ENCODE measurements at regions not wholly inside any gene's neighbourhood (a gene's known extent, or its start where the extent isn't known, plus 50 kb on each side); places are given as distances from the start of the nearest gene placed in this dataset.

DNA sequence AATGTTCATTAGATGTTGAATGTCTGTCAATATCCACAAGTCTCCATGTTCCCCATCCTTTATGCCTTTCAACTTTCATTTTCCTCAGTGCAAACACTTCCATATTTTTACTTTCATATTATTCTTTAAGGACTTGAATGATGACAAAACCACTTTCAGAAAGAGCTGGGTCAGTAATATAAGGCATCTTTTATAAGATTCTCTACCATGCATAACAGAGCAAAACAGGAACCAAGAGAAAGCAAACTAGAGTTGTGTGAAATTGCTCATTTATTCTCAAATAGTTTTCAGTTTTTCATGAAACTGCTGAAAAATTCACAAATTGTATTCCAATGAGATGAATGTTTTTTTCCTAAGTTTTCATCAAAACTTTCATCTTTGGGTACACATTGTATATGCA, 1247.6 kb downstream of the PCDH17 start:
- Histone ChIP-seq H3K27me3 (replicated peaks in 1 of 4; ENCODE audit: control extremely low read depth in 1 of 4, control insufficient read depth in 3 of 4, insufficient read depth in 4 of 4, low read length in 3 of 4) (no peaks in the 10 kb centered on the region), H3K9ac (ENCODE audit: low read length) (no peak overlapping the region), H3K79me2 (ENCODE audit: control insufficient read depth, insufficient read depth, low read length) (no peaks in the 10 kb centered on the region), H3K4me1 (ENCODE audit: control insufficient read depth in 2 of 2, insufficient read depth in 2 of 2, low read length in 2 of 2) (no peaks in the 10 kb centered on the region), H3K36me3 (replicated peaks in 1 of 2; ENCODE audit: control extremely low read depth in 1 of 2, control insufficient read depth in 1 of 2, extremely low read depth in 1 of 2, insufficient read depth in 2 of 2, low read length in 1 of 2) (no peaks in the 10 kb centered on the region), H3K9me3 (ENCODE audit: control extremely low read depth in 1 of 3, control insufficient read depth in 2 of 3, insufficient read depth in 1 of 3, low read length in 2 of 3) (no peaks in the 10 kb centered on the region), H4K20me1 (ENCODE audit: control insufficient read depth, insufficient read depth, low read length, poor library complexity, severe bottlenecking) (no peaks in the 10 kb centered on the region), H3K4me3 (ENCODE audit: control extremely low read depth in 1 of 5, extremely low read depth in 1 of 5, insufficient read depth in 1 of 5, low read depth in 2 of 5, low read length in 4 of 5) (no peak overlapping the region), H2AFZ (ENCODE audit: insufficient read depth, low read depth, low read length, poor library complexity, severe bottlenecking) (no peak overlapping the region), H3K4me2 (replicated peaks; ENCODE audit: low read depth, low read length, poor library complexity, severe bottlenecking) (no peak overlapping the region), H3K27ac (ENCODE audit: low read length in 2 of 2) (no peak overlapping the region)
- CTCF ChIA-PET = no interaction called here
- no peak overlapping the region for H3K4me3 Mint-ChIP-seq
- intact Hi-C loops (cut with micrococcal nuclease) = no loop called here
- no peaks in the 10 kb centered on the region for H3K4me1 Mint-ChIP-seq
- H3K27ac Mint-ChIP-seq = no peak overlapping the region
- no peaks in the 10 kb centered on the region for H3K27me3 Mint-ChIP-seq
- TF ChIP-seq, protein P1, sequence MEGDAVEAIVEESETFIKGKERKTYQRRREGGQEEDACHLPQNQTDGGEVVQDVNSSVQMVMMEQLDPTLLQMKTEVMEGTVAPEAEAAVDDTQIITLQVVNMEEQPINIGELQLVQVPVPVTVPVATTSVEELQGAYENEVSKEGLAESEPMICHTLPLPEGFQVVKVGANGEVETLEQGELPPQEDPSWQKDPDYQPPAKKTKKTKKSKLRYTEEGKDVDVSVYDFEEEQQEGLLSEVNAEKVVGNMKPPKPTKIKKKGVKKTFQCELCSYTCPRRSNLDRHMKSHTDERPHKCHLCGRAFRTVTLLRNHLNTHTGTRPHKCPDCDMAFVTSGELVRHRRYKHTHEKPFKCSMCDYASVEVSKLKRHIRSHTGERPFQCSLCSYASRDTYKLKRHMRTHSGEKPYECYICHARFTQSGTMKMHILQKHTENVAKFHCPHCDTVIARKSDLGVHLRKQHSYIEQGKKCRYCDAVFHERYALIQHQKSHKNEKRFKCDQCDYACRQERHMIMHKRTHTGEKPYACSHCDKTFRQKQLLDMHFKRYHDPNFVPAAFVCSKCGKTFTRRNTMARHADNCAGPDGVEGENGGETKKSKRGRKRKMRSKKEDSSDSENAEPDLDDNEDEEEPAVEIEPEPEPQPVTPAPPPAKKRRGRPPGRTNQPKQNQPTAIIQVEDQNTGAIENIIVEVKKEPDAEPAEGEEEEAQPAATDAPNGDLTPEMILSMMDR (IDR thresholded peaks at IDR 0.05) = no peak
- no peak for TF ChIP-seq EZH2 (IDR thresholded peaks at IDR 0.05; ENCODE audit: borderline replicate concordance, insufficient read depth, low read depth, low read length, poor library complexity, severe bottlenecking)
- POLR2A ChIA-PET = no interaction called here
- ATAC-seq (ENCODE audit: low read depth) = no peak
- H3K9me3 Mint-ChIP-seq (ENCODE audit: insufficient read depth) = no peaks in the 10 kb centered on the region
- DNase-seq = no peak

DNA sequence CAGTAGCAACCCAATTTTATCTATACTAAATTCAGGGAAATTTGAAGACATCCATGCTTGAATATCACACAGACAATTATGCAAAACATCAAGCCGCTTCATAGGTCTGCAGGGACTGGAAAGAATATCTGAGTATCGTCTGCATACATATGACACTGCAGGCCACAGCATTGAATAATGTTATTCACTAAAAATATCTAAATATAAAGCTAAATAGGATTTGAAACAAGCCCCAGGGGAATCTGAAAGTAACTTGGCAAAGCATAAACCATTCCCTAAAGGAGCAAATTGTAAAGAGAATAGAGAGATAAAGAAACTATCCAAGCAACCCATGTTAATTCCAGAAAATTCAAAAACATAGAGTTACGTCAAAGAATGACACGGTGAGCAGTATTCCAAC, 1251.0 kb downstream of the PCDH17 start:
- no peaks in the 10 kb centered on the region for H3K4me1 ChIP-seq (ENCODE audit: control insufficient read depth in 2 of 2, insufficient read depth in 2 of 2, low read length in 2 of 2)

More for the DNA sequence above, 1251.0 kb downstream of the PCDH17 start:
- H3K27me3 ChIP-seq (replicated peaks in 1 of 4; ENCODE audit: control extremely low read depth in 1 of 4, control insufficient read depth in 3 of 4, insufficient read depth in 4 of 4, low read length in 3 of 4) = no peaks in the 10 kb centered on the region
- H3K27ac ChIP-seq (ENCODE audit: low read length in 2 of 2) = no peak overlapping the region
- POLR2A ChIA-PET = no interaction called here
- H3K4me3 ChIP-seq (ENCODE audit: control extremely low read depth in 1 of 5, extremely low read depth in 1 of 5, insufficient read depth in 1 of 5, low read depth in 2 of 5, low read length in 4 of 5) = no peak overlapping the region
- H3K79me2 ChIP-seq (ENCODE audit: control insufficient read depth, insufficient read depth, low read length) = no peaks in the 10 kb centered on the region
- H3K9me3 ChIP-seq (ENCODE audit: control extremely low read depth in 1 of 3, control insufficient read depth in 2 of 3, insufficient read depth in 1 of 3, low read length in 2 of 3) = no peaks in the 10 kb centered on the region
- TF ChIP-seq, protein P1 (IDR thresholded peaks at IDR 0.05) = no peak
- no peak for TF ChIP-seq EZH2 (IDR thresholded peaks at IDR 0.05; ENCODE audit: borderline replicate concordance, insufficient read depth, low read depth, low read length, poor library complexity, severe bottlenecking)
- H3K9ac ChIP-seq (ENCODE audit: low read length) = no peak overlapping the region
- Mint-ChIP-seq H3K27ac (no peak overlapping the region), H3K4me3 (no peak overlapping the region), H3K4me1 (no peaks in the 10 kb centered on the region), H3K27me3 (no peaks in the 10 kb centered on the region), H3K9me3 (ENCODE audit: insufficient read depth) (no peaks in the 10 kb centered on the region)
- CTCF ChIA-PET = no interaction called here
- H3K4me2 ChIP-seq (replicated peaks; ENCODE audit: low read depth, low read length, poor library complexity, severe bottlenecking) = no peak overlapping the region
- DNase-seq (no peak), ATAC-seq (ENCODE audit: low read depth) (no peak)
- H2AFZ ChIP-seq (ENCODE audit: insufficient read depth, low read depth, low read length, poor library complexity, severe bottlenecking) = no peak overlapping the region
- WGBS (ENCODE audit: insufficient coverage) = 95% methylated on average over 3 of the region's 4 CpGs
- H4K20me1 ChIP-seq (ENCODE audit: control insufficient read depth, insufficient read depth, low read length, poor library complexity, severe bottlenecking) = no peaks in the 10 kb centered on the region
- intact Hi-C loops (cut with micrococcal nuclease) = no loop called here
- H3K36me3 ChIP-seq (replicated peaks in 1 of 2; ENCODE audit: control extremely low read depth in 1 of 2, control insufficient read depth in 1 of 2, extremely low read depth in 1 of 2, insufficient read depth in 2 of 2, low read length in 1 of 2) = no peaks in the 10 kb centered on the region
